ENCODE measurements at regions not wholly inside any gene's neighbourhood (a gene's known extent, or its start where the extent isn't known, plus 50 kb on each side); places are given as distances from the start of the nearest gene placed in this dataset.

- H3K4me3 ChIP-seq (ENCODE audit: low read length) = no peak overlapping the region
- TF ChIP-seq CTCF (IDR thresholded peaks at IDR 0.05; ENCODE audit: insufficient read depth, low read depth, low read length, missing control alignments) = no peak
- no peak for DNase-seq (ENCODE audit: low read depth)
Observed at GRCh38 chr2:37794717-37795116, 123.3 kb upstream of the CDC42EP3 start.

DNA sequence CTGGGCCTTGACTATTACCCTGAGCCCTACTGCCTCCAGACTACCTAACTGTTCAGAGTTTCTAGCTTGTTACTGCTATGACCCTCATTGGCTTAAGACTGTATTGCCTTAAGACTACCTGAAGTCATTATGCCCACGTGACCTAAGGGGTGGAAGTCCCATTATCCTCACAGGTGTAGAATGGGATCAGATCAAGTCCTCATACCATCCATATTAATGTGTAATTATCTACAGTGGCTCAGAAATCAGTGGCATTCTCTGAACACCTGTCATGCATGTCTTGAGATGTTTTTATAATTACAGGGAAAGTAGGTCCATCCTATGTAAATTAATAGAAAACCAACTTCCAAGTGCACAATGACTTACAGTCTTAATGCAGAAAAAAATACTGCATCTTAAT, 124.0 kb upstream of the CDC42EP3 start:
- no peak for TF ChIP-seq CTCF (IDR thresholded peaks at IDR 0.05; ENCODE audit: insufficient read depth, low read depth, low read length, missing control alignments)
- DNase-seq (ENCODE audit: low read depth) = no peak

GRCh38 chr2:37795938-37796337, 124.5 kb upstream of the CDC42EP3 start:
- TF ChIP-seq CTCF (IDR thresholded peaks at IDR 0.05; ENCODE audit: insufficient read depth, low read depth, low read length, missing control alignments) = no peak
- no peak overlapping the region for H3K4me3 ChIP-seq (ENCODE audit: low read length)
- DNase-seq (ENCODE audit: low read depth) = peak; percentile 74

More for the DNA sequence above, 124.0 kb upstream of the CDC42EP3 start:
- no peak overlapping the region for H3K4me3 ChIP-seq (ENCODE audit: low read length)

DNA sequence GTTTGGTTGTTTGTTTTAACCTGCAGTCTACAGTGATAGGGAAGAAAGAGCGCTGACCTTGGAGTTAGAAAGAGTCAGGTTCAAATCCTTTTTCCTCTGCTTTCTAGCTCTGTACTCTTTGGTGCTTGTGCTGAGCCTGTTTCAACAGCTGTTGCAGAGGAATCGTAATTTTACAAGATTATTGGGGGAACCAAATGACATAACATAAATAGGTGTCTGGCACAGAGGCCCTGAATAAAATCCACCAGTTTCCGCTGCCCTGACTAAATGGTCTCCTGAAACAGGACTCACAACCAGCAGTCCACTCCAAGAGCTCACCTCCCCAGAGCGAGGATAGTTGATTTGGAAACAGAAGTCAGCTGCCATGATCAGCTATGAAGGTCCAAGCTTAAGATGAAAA, 125.0 kb upstream of the CDC42EP3 start:
- H3K4me3 ChIP-seq (ENCODE audit: low read length) = no peak overlapping the region
- TF ChIP-seq CTCF (IDR thresholded peaks at IDR 0.05; ENCODE audit: insufficient read depth, low read depth, low read length, missing control alignments) = no peak
- no peak for DNase-seq (ENCODE audit: low read depth)

- peak; percentile 56 for DNase-seq (ENCODE audit: low read depth)
- TF ChIP-seq CTCF (IDR thresholded peaks at IDR 0.05; ENCODE audit: insufficient read depth, low read depth, low read length, missing control alignments) = no peak
- no peak overlapping the region for H3K4me3 ChIP-seq (ENCODE audit: low read length)
Observed at GRCh38 chr2:37797081-37797480, 125.6 kb upstream of the CDC42EP3 start.

GRCh38 chr2:37798315-37799005, 126.6 kb upstream of the RMDN2 start:
- TF ChIP-seq CTCF (IDR thresholded peaks at IDR 0.05; ENCODE audit: insufficient read depth, low read depth, low read length, missing control alignments) = no peak
- DNase-seq (ENCODE audit: low read depth) = no peak
- H3K4me3 ChIP-seq (ENCODE audit: low read length) = no peak overlapping the region

Data from epithelial cell of esophagus (primary cell).